H1 (cell line): ENCODE measurements at regions not wholly inside any gene's neighbourhood (a gene's known extent, or its start where the extent isn't known, plus 50 kb on each side); places are given as distances from the start of the nearest gene placed in this dataset.

ENCODE experiments used
- ASH2L ChIP-seq: fragments of 200-600, 300-600 bp; sonication (generic); IDR thresholded peaks from one replicate; pipeline ENCODE4 v1.7.1; 2017; ENCODE audit warnings: low read length

DNA sequence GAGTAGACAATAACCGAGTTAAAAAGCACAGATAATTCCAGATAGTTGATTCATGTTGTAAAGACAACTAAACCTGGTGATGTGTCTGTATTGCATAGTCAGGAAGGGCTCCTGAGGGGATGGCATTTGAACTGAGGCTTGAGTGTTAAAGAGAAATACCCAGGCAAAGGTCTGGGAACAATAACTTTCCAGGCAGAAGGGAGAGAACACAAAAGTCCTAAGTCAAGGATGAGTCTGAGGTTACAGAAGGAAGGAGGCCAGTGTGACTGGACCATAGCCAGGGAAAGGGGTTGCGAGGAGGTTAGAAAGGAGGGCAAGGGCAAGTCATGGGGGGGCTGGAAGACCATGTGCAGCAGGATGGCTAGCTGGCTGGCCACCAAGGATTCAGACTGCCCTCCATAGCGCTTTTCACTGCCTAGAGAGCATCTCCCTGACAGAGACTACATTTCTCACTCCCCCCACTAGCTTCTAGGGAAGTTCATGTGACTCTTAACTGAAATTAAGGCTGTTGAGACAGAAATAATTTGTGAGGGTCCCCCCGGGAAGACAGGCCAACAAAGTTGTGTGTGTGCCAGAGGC is 135.5 kb upstream of the CREB1 start (continued):
- TF ChIP-seq ASH2L: no peak
- TF ChIP-seq, all 59 proteins: peak for 0
